ENCODE measurements at regions not wholly inside any gene's neighbourhood (a gene's known extent, or its start where the extent isn't known, plus 50 kb on each side); places are given as distances from the start of the nearest gene placed in this dataset.
"Not testable (repeated sequence)": the region's sequence is repeated elsewhere in the genome, so short reads cannot be mapped to it uniquely, and the experiment has no call there.

- peak; percentile 39 for DNase-seq (ENCODE audit: low spot score)
- POLR2A ChIA-PET (ENCODE audit: low non-redundant PET), result no interaction called here
- CTCF ChIA-PET, result interaction anchor here (0.6 to 1.0 kb wide), 4 partner anchors 15 to 975 kb away, joined by 3 to 9 read pairs (median 4); no protein-coding TSS in a partner anchor
- TF ChIP-seq CTCF (conservative IDR thresholded peaks at IDR 0.05; ENCODE audit: low read depth), result peak; percentile 37
- no peak overlapping the region for H3K27ac ChIP-seq
These were observed 475.6 kb downstream of the PDZRN4 start for GRCh38 chr12:41663598-41664265.

GRCh38 chr12:41661141-41661765 lies 473.1 kb downstream of the PDZRN4 start:
- no peak for TF ChIP-seq CTCF (conservative IDR thresholded peaks at IDR 0.05; ENCODE audit: low read depth)
- ChIA-PET CTCF (interaction anchor here (0.7 kb wide), 1 partner anchor 331 kb away, joined by 3 read pairs; no protein-coding TSS in a partner anchor), POLR2A (ENCODE audit: low non-redundant PET) (no interaction called here)
- H3K27ac ChIP-seq, result no peak overlapping the region
- no peak for DNase-seq (ENCODE audit: low spot score)

GRCh38 chr12:41656454-41656853 lies 468.3 kb downstream of the PDZRN4 start:
- H3K27ac ChIP-seq, result no peak overlapping the region
- POLR2A ChIA-PET (ENCODE audit: low non-redundant PET), result no interaction called here
- DNase-seq (ENCODE audit: low spot score), result no peak
- CTCF ChIA-PET, result no interaction called here
- no peak for TF ChIP-seq CTCF (conservative IDR thresholded peaks at IDR 0.05; ENCODE audit: low read depth)

- ChIA-PET CTCF (no interaction called here), POLR2A (ENCODE audit: low non-redundant PET) (no interaction called here)
- H3K27ac ChIP-seq, result no peak overlapping the region
- no peak for DNase-seq (ENCODE audit: low spot score)
- TF ChIP-seq CTCF (conservative IDR thresholded peaks at IDR 0.05; ENCODE audit: low read depth), result no peak
These were observed 465.5 kb downstream of the PDZRN4 start for GRCh38 chr12:41653386-41654326.

GRCh38 chr12:41652981-41653380 lies 464.9 kb downstream of the PDZRN4 start:
- no peak for TF ChIP-seq CTCF (conservative IDR thresholded peaks at IDR 0.05; ENCODE audit: low read depth)
- no peak for DNase-seq (ENCODE audit: low spot score)
- H3K27ac ChIP-seq, result no peak overlapping the region
- ChIA-PET CTCF (no interaction called here), POLR2A (ENCODE audit: low non-redundant PET) (no interaction called here)

GRCh38 chr12:41645624-41646023 lies 457.5 kb downstream of the PDZRN4 start:
- no peak for TF ChIP-seq CTCF (conservative IDR thresholded peaks at IDR 0.05; ENCODE audit: low read depth)
- ChIA-PET CTCF (no interaction called here), POLR2A (ENCODE audit: low non-redundant PET) (no interaction called here)
- DNase-seq (ENCODE audit: low spot score), result no peak
- no peak overlapping the region for H3K27ac ChIP-seq

- H3K27ac ChIP-seq; DNase-seq (ENCODE audit: low spot score); CTCF ChIA-PET; POLR2A ChIA-PET (ENCODE audit: low non-redundant PET): not testable (repeated sequence)
These were observed 454.7 kb downstream of the PDZRN4 start for GRCh38 chr12:41642808-41643207.
